IPS DF 4.7 (cell line): ENCODE measurements at regions not wholly inside any gene's neighbourhood (a gene's known extent, or its start where the extent isn't known, plus 50 kb on each side); places are given as distances from the start of the nearest gene placed in this dataset.

Experiments
- DNase-seq: peaks from one replicate; pipeline ENCODE4 v3.0.0-alpha.2; 2013; ENCODE audit warnings: low spot score; ENCODE audit errors: extremely low read depth

- no peak for DNase-seq
Observed at GRCh38 chr4:135741583-135741982, 1540.0 kb upstream of the PABPC4L start.

- DNase-seq = no peak
Observed at GRCh38 chr4:135739354-135739753, 1537.8 kb upstream of the PABPC4L start.

GRCh38 chr4:135735512-135735911, 1533.9 kb upstream of the PABPC4L start:
- DNase-seq = no peak

DNA sequence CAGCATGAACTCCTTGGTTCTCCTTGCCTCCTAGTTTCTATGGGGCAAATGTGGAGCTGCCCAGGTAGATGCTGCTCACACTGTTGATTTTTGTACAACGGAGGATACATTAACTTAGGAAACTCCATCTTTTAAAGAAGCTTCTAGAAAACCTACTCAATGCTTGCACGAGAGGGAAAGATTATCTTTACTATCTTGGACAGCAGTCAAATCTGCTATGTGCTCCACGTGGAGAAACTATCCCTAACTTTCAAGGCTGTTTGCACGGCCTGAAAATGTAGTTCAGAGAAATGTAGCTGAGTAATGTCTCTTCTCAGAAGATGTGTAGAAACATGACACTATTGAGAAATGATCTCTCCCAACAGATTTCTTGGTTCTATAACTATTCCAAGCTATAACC, 1530.9 kb upstream of the PABPC4L start:
- no peak for DNase-seq

- no peak for DNase-seq
Observed at GRCh38 chr4:135731682-135732081, 1530.1 kb upstream of the PABPC4L start.

DNA sequence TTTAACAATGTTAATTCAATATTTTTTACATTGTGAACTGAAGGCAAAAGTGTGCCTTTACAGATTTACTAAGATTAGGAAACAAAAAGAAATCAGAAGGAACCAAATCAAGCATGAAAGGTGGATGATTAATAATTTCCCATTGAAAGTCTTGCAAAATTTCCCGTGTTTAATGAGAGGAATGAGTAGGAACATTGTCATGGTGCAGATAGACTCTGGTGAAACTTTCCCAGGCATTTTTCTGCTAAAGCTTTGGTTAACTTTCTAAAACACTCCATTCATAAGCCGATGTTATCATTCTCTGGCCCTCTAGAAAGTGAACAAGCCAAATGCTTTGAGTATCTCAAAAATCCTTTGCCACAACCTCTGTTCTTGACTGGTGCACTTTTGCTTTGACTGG, 1522.8 kb upstream of the PABPC4L start:
- DNase-seq = no peak

- no peak for DNase-seq
Observed at GRCh38 chr4:135718019-135718418, 1516.4 kb upstream of the PABPC4L start.

DNA sequence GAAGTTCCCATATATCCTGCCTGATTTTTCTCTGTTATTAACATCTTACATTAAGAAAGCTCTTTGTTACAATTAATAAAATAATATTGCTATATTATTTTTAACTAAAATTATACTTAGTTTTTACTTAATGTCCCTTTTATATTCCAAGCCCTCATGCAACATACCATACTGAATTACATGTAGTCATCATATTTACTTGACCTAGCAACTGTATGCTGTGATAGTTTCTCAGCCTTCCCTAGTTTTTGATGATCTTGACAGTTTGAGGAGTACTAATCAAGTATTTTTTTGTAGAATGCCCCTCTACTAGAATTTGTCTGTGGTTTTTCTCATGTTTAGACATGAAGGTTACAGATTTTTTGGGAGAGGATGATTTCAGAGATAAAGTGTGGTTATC, 1503.8 kb upstream of the PABPC4L start:
- DNase-seq = no peak

- DNase-seq = no peak
Observed at GRCh38 chr4:135694066-135694465, 1492.5 kb upstream of the PABPC4L start.

DNA sequence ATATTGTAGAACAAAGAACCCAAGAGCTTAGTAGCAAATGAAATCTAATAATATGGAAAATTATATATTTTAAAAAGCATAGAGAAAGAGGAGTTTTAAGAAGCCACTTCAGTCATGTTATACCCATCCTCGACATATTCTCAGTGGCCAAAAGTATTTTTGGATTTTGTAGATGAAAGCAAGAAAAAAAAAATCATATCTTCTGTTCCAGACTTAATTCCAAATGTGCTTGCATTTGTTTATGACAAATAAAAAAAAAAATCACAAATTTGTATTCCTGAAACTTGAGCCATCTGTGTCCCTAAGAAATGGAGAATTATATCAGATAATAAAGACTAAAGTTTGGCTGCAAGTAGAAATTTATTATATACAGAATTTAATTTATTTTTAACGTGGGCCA, 1482.4 kb upstream of the PABPC4L start:
- DNase-seq = no peak

DNA sequence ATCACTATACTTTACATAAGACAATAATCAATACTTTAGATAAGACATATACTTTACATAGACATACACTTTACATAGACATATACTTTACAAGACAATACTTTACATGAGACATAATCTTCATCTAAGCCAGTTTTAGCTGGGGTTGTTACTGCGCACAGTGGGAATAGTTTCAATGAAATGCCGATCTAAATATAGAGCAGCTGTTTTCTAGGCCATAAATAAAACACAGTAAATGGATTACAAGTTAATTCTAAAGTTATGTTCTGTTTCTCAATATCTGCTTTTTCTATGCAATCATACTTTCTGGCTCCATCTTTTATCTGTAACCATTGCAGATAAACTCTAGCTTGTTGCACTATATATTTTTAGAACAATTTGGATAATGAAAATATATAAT, 1470.6 kb upstream of the PABPC4L start:
- DNase-seq = no peak

DNA sequence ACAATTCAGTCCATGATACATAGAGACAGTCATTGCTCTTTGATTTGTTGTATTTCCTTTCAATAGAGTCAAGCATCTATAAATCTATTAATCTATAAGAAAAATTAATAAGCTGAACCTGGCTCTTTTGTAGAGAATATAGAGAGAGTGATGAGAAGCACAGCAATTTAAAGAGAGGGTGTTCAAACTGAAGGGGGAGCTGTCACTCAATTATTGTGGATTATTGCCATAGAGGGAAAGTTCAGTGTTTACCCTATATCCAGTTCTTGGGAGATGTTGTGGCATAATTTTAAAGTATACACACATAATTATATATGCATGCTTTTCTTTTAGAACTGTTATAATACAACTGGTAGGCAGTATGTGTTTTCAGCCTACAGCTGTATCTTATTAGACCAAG, 1469.0 kb upstream of the PABPC4L start:
- DNase-seq = no peak
